Right lobe of liver (tissue), 6 donors: ENCODE measurements at regions not wholly inside any gene's neighbourhood (a gene's known extent, or its start where the extent isn't known, plus 50 kb on each side); places are given as distances from the start of the nearest gene placed in this dataset.

Experiments
- ATAC-seq, 4 donors: fragments of 200-7000 bp; cut with Tn5 transposase; one replicate each; pipeline ENCODE4 v1.9.1; 2020; ENCODE audit warnings: mild to moderate bottlenecking in 4 of 4, moderate library complexity in 4 of 4
- DNase-seq, 3 donors: peaks; one replicate each; pipeline ENCODE4 v3.0.0-alpha.2; 2020
- H3K27ac ChIP-seq, 3 donors: fragments of 200-600 bp; one replicate each; pipeline ENCODE4 v1.8.0; 2022
- H3K27me3 ChIP-seq, 2 donors: fragments of 200-600 bp; one replicate each; pipeline ENCODE4 v1.8.0; 2022
- H3K36me3 ChIP-seq, 4 donors: fragments of 200-600 bp; sonication (generic) in 1 of 4; one replicate each; pipeline versions ENCODE4 v1.5.1 to v1.8.0; 2017 to 2022; ENCODE audit warnings: control low read depth in 1 of 4
- H3K4me1 ChIP-seq, 4 donors: fragments of 200-600 bp; sonication (generic) in 1 of 4; one replicate each; pipeline versions ENCODE4 v1.5.1 to v1.8.0; 2017 to 2022; ENCODE audit warnings: control low read depth in 1 of 4
- H3K4me3 ChIP-seq, 3 donors: fragments of 200-600 bp; one replicate each; pipeline ENCODE4 v1.8.0; 2022
- H3K9me3 ChIP-seq, 4 donors: fragments of 200-600 bp; sonication (generic) in 1 of 4; one replicate each; pipeline versions ENCODE4 v1.5.1 to v1.8.0; 2017 to 2022; ENCODE audit warnings: control low read depth in 1 of 4
- CTCF ChIP-seq, 4 donors: fragments of 200-600 bp in 3 of 4; fragments of 450-650 bp in 1 of 4; IDR thresholded peaks; one replicate each; pipeline versions ENCODE4 v1.5.1 to v1.8.0; 2016 to 2022; ENCODE audit warnings: antibody characterized with exemption in 4 of 4, mild to moderate bottlenecking in 2 of 4
- POLR2A ChIP-seq: fragments of 450-650 bp; IDR thresholded peaks from one replicate; pipeline ENCODE4 v1.6.1; 2017; ENCODE audit warnings: antibody characterized with exemption, mild to moderate bottlenecking
- WGBS: methylation state at CpG from one replicate; pipeline ENCODE4 v1.1.6; 2018; ENCODE audit warnings: low coverage, low lambda C conversion rate; ENCODE audit not compliant: insufficient coverage; ENCODE audit errors: missing lambda C conversion rate; 5-methylcytosine and 5-hydroxymethylcytosine counted together
- intact Hi-C, 2 donors: fragments of 100-400 bp; cut with DNase I; formaldehyde crosslinking; loops; one replicate each; pipeline versions ENCODE4 v1.11.2 to v1.14.1; 2022
- donor health status: DM: no; HTN: yes; CAD: no.
- donor health status: DM: no; HTN: no; CAD: no.
- donor health status: DM: no; HTN: no; CAD: no.
- donor health status: DM: no; HTN: yes; CAD: no.
- donor health status: DM: no; HTN: yes; CAD: no.

DNA sequence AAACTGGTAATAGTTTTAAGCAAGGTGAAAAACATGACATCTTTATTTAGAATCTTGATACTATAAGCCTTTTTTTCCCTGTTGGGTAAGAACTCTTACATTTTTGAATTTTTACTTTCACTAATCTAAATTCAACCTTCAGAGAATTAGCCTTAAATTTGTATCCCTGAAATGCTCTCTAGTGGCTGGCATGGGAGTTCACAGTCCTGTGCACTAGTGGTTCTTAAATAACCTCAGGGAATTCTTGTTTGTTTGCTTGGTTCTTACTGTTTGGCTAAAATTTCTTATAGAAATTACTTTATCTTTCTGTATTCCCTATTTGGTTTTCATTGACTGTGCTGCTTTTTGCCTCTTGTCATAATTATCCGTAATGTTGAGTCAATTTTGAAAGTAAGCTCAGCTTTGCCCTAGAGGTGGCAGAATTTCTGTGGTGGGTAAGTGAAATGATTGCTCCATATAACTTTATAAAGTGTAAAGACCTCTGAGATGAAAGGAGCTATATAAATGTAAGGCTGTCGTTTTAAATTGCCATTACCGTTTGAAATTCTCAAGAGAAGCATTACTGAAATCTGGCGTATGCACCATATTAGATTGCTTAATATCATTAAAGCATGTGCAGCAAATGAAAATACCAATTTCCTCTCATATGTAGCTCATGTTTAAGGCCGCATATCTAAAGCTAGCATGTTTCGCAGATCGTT is 391.3 kb upstream of the FIGN start:
- no peaks in the 10 kb centered on the region for H3K4me1 ChIP-seq
- H3K36me3 ChIP-seq, result no peaks in the 10 kb centered on the region
- no peak overlapping the region for H3K4me3 ChIP-seq
- ATAC-seq (no peak), DNase-seq (no peak)
- H3K9me3 ChIP-seq, result no peaks in the 10 kb centered on the region
- no peaks in the 10 kb centered on the region for H3K27me3 ChIP-seq
- intact Hi-C loops, result no loop called here
- no peak overlapping the region for H3K27ac ChIP-seq
- TF ChIP-seq CTCF (IDR thresholded peaks at IDR 0.05) (no peak), POLR2A (no peak)
- WGBS, result 76% methylated on average over 7 of the region's 7 CpGs

- intact Hi-C loops, result no loop called here
- H3K9me3 ChIP-seq, result no peaks in the 10 kb centered on the region
- no peak for ATAC-seq
Observed at GRCh38 chr2:164115806-164116205, 380.0 kb upstream of the FIGN start.

DNA sequence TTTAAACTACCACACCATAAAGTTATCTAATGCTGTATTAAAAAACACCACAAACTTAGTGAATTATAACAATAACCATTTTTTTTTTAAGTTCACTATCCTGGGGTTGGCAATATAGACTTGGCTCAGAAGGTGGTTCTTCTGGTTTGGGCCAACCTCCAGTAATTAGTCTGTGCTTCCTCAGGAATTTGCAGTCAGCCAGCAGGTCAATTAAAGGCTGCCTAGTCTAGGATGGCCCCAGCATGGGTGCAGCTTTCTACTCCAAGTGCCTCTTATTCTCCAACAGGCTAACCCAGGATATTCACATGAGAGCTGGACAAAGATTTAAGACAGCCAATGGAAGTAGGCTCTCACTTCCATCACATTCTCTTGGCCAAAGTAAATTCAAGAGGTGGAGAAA is 379.1 kb upstream of the FIGN start:
- DNase-seq (no peak), ATAC-seq (no peak)
- no peak overlapping the region for H3K27ac ChIP-seq
- H3K36me3 ChIP-seq, result no peaks in the 10 kb centered on the region
- intact Hi-C loops, result no loop called here
- no peak overlapping the region for H3K4me3 ChIP-seq
- TF ChIP-seq CTCF (IDR thresholded peaks at IDR 0.05), result no peak
- no peak for TF ChIP-seq POLR2A
- H3K27me3 ChIP-seq, result no peaks in the 10 kb centered on the region
- no peaks in the 10 kb centered on the region for H3K9me3 ChIP-seq
- H3K4me1 ChIP-seq, result no peaks in the 10 kb centered on the region

More at GRCh38 chr2:164115806-164116205, 380.0 kb upstream of the FIGN start:
- Histone ChIP-seq H3K36me3 (no peaks in the 10 kb centered on the region), H3K27ac (no peak overlapping the region), H3K4me3 (no peak overlapping the region), H3K4me1 (no peaks in the 10 kb centered on the region), H3K27me3 (no peaks in the 10 kb centered on the region)
- no peak for DNase-seq
- WGBS, result 67% methylated on average over 4 of the region's 4 CpGs
- no peak for TF ChIP-seq CTCF (IDR thresholded peaks at IDR 0.05)
- no peak for TF ChIP-seq POLR2A

GRCh38 chr2:164112105-164112504 is 376.3 kb upstream of the FIGN start:
- no peaks in the 10 kb centered on the region for H3K27me3 ChIP-seq
- no peaks in the 10 kb centered on the region for H3K4me1 ChIP-seq
- intact Hi-C loops, result no loop called here
- H3K4me3 ChIP-seq, result no peak overlapping the region
- WGBS, result 51% methylated on average over 2 of the region's 2 CpGs
- ATAC-seq (no peak), DNase-seq (no peak)
- no peak overlapping the region for H3K27ac ChIP-seq
- TF ChIP-seq CTCF (IDR thresholded peaks at IDR 0.05) (no peak), POLR2A (no peak)
- H3K36me3 ChIP-seq, result no peaks in the 10 kb centered on the region
- H3K9me3 ChIP-seq, result no peaks in the 10 kb centered on the region

DNA sequence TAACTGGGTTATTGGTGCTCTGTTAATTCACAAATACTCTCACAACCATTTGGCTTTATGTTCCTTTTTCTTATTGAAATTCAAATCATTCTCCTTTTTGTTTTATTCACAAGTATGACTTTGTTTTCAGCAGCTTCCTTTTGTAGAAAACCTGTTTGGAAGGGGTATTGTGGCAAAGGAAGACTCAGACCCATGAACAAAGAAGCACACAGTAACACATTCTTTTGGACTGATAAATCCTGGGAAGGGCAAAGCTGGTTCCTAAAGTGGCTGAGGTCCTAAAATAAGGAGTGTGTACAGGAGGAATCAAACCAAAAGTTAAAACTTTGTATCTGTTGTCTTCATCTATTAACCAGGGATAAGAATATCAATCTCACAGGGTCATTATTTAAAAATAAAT is 374.7 kb upstream of the FIGN start:
- Histone ChIP-seq H3K27me3 (no peaks in the 10 kb centered on the region), H3K4me1 (no peaks in the 10 kb centered on the region), H3K9me3 (no peaks in the 10 kb centered on the region), H3K36me3 (no peaks in the 10 kb centered on the region), H3K4me3 (no peak overlapping the region), H3K27ac (no peak overlapping the region)
- ATAC-seq (no peak), DNase-seq (no peak)
- no peak for TF ChIP-seq POLR2A
- no peak for TF ChIP-seq CTCF (IDR thresholded peaks at IDR 0.05)
- intact Hi-C loops, result no loop called here
